Mesendoderm (in vitro differentiated cells): ENCODE measurements at regions not wholly inside any gene's neighbourhood (a gene's known extent, or its start where the extent isn't known, plus 50 kb on each side); places are given as distances from the start of the nearest gene placed in this dataset.
A peak's percentile ranks its signal among the peaks of the same experiment; 100 is the strongest.

Experiments used
- DNase-seq: peaks from one replicate; pipeline ENCODE4 v3.0.0; 2013
- H2AK5ac ChIP-seq: 2 replicates; pipeline ENCODE4 v1.6.1; 2013; ENCODE audit warnings: low read length, inconsistent platforms
- H2BK120ac ChIP-seq: 2 replicates; pipeline ENCODE4 v1.6.1; 2013; ENCODE audit warnings: low read depth, mild to moderate bottlenecking, low read length, moderate library complexity, mixed read lengths
- H2BK15ac ChIP-seq: replicated peaks from 2 replicates; pipeline ENCODE4 v1.6.1; 2013; ENCODE audit warnings: low read depth, mild to moderate bottlenecking, moderate library complexity
- H2BK5ac ChIP-seq: 2 replicates; pipeline ENCODE4 v1.6.1; 2013; ENCODE audit warnings: low read length, inconsistent platforms
- H3K18ac ChIP-seq: 2 replicates; pipeline ENCODE4 v1.6.1; 2013; ENCODE audit warnings: mild to moderate bottlenecking, low read length, mixed read lengths
- H3K23ac ChIP-seq: one replicate; pipeline ENCODE4 v1.6.1; 2013; ENCODE audit warnings: low read length
- H3K27ac ChIP-seq: 2 replicates; pipeline ENCODE4 v1.5.1; 2013; ENCODE audit warnings: low read depth, mild to moderate bottlenecking, inconsistent platforms, low read length, moderate library complexity
- H3K27me3 ChIP-seq: 2 replicates; pipeline ENCODE4 v1.6.1; 2013; ENCODE audit warnings: low read length, control low read depth, mild to moderate bottlenecking, inconsistent platforms; ENCODE audit not compliant: insufficient read depth, poor library complexity
- H3K36me3 ChIP-seq: 2 replicates; pipeline ENCODE4 v1.6.1; 2013; ENCODE audit warnings: low read length, inconsistent platforms; ENCODE audit not compliant: control insufficient read depth, insufficient read depth
- H3K4ac ChIP-seq: one replicate; pipeline ENCODE4 v1.6.1; 2013; ENCODE audit warnings: low read depth, mild to moderate bottlenecking, low read length, moderate library complexity
- H3K4me1 ChIP-seq: 2 replicates; pipeline ENCODE4 v1.6.1; 2013; ENCODE audit warnings: low read depth, low read length, inconsistent platforms; ENCODE audit not compliant: control insufficient read depth
- H3K4me2 ChIP-seq: 2 replicates; pipeline ENCODE4 v1.6.1; 2013; ENCODE audit warnings: low read length
- H3K4me3 ChIP-seq: 2 replicates; pipeline ENCODE4 v1.5.1; 2013; ENCODE audit warnings: mild to moderate bottlenecking, low read length
- H3K56ac ChIP-seq: one replicate; pipeline ENCODE4 v1.6.1; 2013; ENCODE audit warnings: low read length
- H3K79me1 ChIP-seq: 2 replicates; pipeline ENCODE4 v1.6.1; 2013; ENCODE audit warnings: low read length, inconsistent platforms
- H3K79me2 ChIP-seq: 2 replicates; pipeline ENCODE4 v1.6.1; 2013; ENCODE audit warnings: mild to moderate bottlenecking, low read length; ENCODE audit not compliant: control insufficient read depth, insufficient read depth
- H3K9ac ChIP-seq: 2 replicates; pipeline ENCODE4 v1.6.1; 2013; ENCODE audit warnings: low read length, inconsistent platforms
- H4K5ac ChIP-seq: one replicate; pipeline ENCODE4 v1.6.1; 2013; ENCODE audit warnings: low read length
- H4K8ac ChIP-seq: one replicate; pipeline ENCODE4 v1.6.1; 2013; ENCODE audit warnings: low read depth, mild to moderate bottlenecking, control low read depth, low read length, moderate library complexity
- WGBS: extraction: QIAGEN DNeasy Blood & Tissue Kit; methylation state at CpG from one replicate; pipeline ENCODE4 v1.1.7; 2013; ENCODE audit warnings: low lambda C conversion rate, missing lambda C conversion rate; ENCODE audit not compliant: insufficient coverage; ENCODE audit errors: extremely low coverage; 5-methylcytosine and 5-hydroxymethylcytosine counted together

DNA sequence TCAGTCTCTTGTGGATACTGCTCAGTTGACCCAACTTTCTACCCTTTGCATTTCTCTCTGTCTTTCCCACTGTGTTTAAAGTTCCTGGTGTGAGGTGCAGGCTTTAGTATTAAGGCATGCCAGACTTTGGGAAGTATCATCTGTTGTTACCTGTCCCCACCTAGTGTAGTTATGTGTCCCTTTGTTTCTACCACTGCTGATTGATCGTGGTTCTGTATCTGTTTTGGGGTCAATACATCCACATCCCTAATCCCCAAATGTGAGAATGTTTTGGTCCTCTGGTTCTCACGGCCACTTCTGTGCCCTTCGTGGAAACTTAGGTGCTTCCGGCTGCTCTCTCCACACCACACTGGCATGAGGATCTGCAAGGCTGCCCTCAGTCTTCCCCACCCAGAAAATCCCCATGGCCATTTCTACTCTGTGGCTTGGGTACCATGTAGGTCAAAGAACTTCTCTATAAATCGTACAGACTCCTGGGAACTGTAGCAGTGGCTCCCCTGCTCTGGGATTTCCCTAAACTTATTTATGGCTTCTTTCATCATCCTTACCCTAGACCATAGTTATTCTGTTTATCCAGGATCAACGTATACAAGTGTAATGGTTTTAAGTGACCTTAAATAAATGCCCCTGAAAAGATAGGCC lies 443.2 kb downstream of the XYLT1 start:
- Histone ChIP-seq H3K9ac (no peak overlapping the region), H2BK15ac (no peak overlapping the region), H3K23ac (no peak overlapping the region), H2AK5ac (no peak overlapping the region), H3K4ac (no peak overlapping the region), H3K4me3 (no peak overlapping the region), H4K8ac (no peak overlapping the region), H3K27ac (no peak overlapping the region), H2BK5ac (no peak overlapping the region), H3K4me2 (no peak overlapping the region), H3K56ac (no peak overlapping the region), H3K79me1 (no peaks in the 10 kb centered on the region), H4K5ac (no peak overlapping the region), H3K79me2 (no peaks in the 10 kb centered on the region), H3K4me1 (no peaks in the 10 kb centered on the region), H3K36me3 (no peaks in the 10 kb centered on the region), H3K18ac (no peak overlapping the region), H3K27me3 (no peaks in the 10 kb centered on the region), H2BK120ac (no peak overlapping the region)
- no peak for DNase-seq
- no CpG with 5 or more reads among the region's 6 CpGs for WGBS

DNA sequence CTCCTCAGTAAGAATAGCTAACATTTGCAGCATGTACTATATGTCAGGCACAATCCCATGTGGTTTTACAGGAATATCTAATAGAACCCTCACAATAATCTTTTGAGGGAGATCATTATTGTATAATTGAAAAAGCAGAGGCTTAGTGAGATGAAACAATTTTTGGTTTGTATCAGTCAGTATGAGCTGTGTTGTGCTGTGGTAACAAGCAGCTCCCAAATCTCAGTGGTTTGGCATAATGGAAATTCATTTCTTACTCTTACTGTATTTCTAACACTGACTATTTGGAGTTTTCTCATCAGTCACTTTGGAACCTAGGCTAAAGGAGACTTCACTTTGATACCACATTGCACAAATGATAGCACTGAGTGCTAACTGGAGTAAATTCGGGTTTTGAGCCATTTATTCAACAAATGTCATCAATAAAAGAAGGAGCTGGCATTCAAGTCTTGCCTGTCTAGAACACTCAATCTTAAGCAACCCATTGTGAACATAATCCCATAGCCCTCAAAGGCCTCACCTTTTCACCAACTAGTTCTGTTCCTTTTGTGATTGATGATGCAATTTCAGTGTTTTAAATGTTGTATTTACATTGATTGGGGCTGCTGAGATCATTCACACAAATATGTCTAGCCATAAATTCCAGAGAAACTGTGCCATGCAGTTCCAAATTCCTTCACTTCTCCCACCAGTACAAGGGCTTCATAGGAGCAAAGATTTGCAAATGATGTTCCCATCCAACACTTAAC lies 441.0 kb downstream of the XYLT1 start:
- Histone ChIP-seq H3K18ac (no peak overlapping the region), H2BK15ac (no peak overlapping the region), H4K8ac (no peak overlapping the region), H2BK5ac (no peak overlapping the region), H3K4me2 (no peak overlapping the region), H3K36me3 (no peaks in the 10 kb centered on the region), H3K27me3 (no peaks in the 10 kb centered on the region), H3K23ac (no peak overlapping the region), H3K9ac (no peak overlapping the region), H3K27ac (no peak overlapping the region), H2AK5ac (no peak overlapping the region), H3K4me3 (no peak overlapping the region), H3K79me1 (no peaks in the 10 kb centered on the region), H2BK120ac (no peak overlapping the region), H3K56ac (no peak overlapping the region), H4K5ac (no peak overlapping the region), H3K79me2 (no peaks in the 10 kb centered on the region), H3K4ac (no peak overlapping the region), H3K4me1 (no peaks in the 10 kb centered on the region)
- no peak for DNase-seq
- WGBS = no CpG with 5 or more reads among the region's 1 CpG

- H3K79me1 ChIP-seq = no peaks in the 10 kb centered on the region
- H3K36me3 ChIP-seq = no peaks in the 10 kb centered on the region
- H2BK15ac ChIP-seq = no peak overlapping the region
- no peaks in the 10 kb centered on the region for H3K27me3 ChIP-seq
- H4K5ac ChIP-seq = no peak overlapping the region
- no peak overlapping the region for H2BK120ac ChIP-seq
- H3K4me1 ChIP-seq = no peaks in the 10 kb centered on the region
- DNase-seq = peak; percentile 44
- H2AK5ac ChIP-seq = no peak overlapping the region
- no peak overlapping the region for H3K27ac ChIP-seq
- WGBS = no CpG with 5 or more reads among the region's 1 CpG
- H4K8ac ChIP-seq = no peak overlapping the region
- no peak overlapping the region for H3K4me3 ChIP-seq
- no peak overlapping the region for H3K56ac ChIP-seq
- H3K79me2 ChIP-seq = no peaks in the 10 kb centered on the region
- H2BK5ac ChIP-seq = no peak overlapping the region
- no peak overlapping the region for H3K23ac ChIP-seq
- no peak overlapping the region for H3K4me2 ChIP-seq
- no peak overlapping the region for H3K9ac ChIP-seq
- no peak overlapping the region for H3K18ac ChIP-seq
- no peak overlapping the region for H3K4ac ChIP-seq
These were observed 439.1 kb downstream of the XYLT1 start for GRCh38 chr16:17031484-17032268.

DNA sequence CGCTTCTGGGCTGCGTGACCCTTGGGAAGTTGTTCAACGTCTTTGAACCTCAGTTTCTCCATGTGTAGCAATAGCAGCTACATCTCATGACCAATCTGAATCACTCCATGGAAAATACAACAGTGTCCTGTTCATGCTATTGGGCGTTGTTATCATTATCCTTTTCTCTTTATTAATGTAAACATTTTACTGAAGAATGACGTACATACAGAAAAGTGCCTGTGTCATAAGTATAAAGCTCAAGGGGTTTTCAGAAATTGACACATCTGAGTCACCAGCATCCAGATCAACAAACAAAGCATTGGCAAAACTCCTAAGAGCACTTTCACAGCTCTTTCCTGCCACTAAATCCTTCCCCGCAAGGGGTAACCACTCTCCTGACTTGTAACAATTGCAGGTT lies 438.4 kb downstream of the XYLT1 start:
- Histone ChIP-seq H2BK120ac (no peak overlapping the region), H3K36me3 (no peaks in the 10 kb centered on the region), H2AK5ac (no peak overlapping the region), H3K27ac (no peak overlapping the region), H3K56ac (no peak overlapping the region), H2BK15ac (no peak overlapping the region), H3K23ac (no peak overlapping the region), H3K4me3 (no peak overlapping the region), H3K27me3 (no peaks in the 10 kb centered on the region), H3K4me1 (no peaks in the 10 kb centered on the region), H3K79me2 (no peaks in the 10 kb centered on the region), H4K5ac (no peak overlapping the region), H2BK5ac (no peak overlapping the region), H3K79me1 (no peaks in the 10 kb centered on the region), H3K9ac (no peak overlapping the region), H4K8ac (no peak overlapping the region), H3K18ac (no peak overlapping the region), H3K4ac (no peak overlapping the region), H3K4me2 (no peak overlapping the region)
- DNase-seq = no peak
- WGBS = no CpG with 5 or more reads among the region's 6 CpGs

- Histone ChIP-seq H2AK5ac (no peak overlapping the region), H4K5ac (no peak overlapping the region), H3K27me3 (no peaks in the 10 kb centered on the region), H3K4me1 (no peaks in the 10 kb centered on the region), H3K79me1 (no peaks in the 10 kb centered on the region), H3K23ac (no peak overlapping the region), H3K36me3 (no peaks in the 10 kb centered on the region), H2BK15ac (no peak overlapping the region), H2BK120ac (no peak overlapping the region), H3K79me2 (no peaks in the 10 kb centered on the region), H3K56ac (no peak overlapping the region), H3K4me2 (no peak overlapping the region), H3K4me3 (no peak overlapping the region), H3K18ac (no peak overlapping the region), H2BK5ac (no peak overlapping the region), H3K4ac (no peak overlapping the region), H4K8ac (no peak overlapping the region), H3K9ac (no peak overlapping the region), H3K27ac (no peak overlapping the region)
- no peak for DNase-seq
- WGBS = no CpG with 5 or more reads among the region's 1 CpG
These were observed 436.1 kb downstream of the XYLT1 start for GRCh38 chr16:17034477-17035252.
